ENCODE measurements at regions not wholly inside any gene's neighbourhood (a gene's known extent, or its start where the extent isn't known, plus 50 kb on each side); places are given as distances from the start of the nearest gene placed in this dataset.

DNA sequence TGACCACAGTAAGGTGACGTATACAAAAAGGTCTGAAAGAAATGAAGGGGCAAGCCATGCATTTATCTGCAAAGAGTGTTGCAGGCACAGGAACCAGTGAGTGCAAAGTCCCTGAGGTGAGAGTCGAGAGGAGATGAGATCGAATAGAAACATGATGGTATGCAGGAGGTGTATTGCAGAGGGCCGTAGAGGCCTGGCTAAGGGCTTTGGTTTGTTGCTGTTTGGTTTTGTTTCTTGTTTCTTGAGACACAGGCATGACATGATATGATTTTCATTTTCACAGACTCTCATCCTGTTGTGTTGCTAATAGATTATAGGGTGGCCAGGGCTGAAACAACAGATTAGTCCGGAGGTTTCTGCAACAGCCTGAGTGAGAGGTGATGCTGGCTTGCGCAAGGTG lies 80.4 kb downstream of the HSPH1 start:
- no peak overlapping the region for H3K4me3 ChIP-seq (ENCODE audit: low read depth, low read length)
- ChIA-PET POLR2A (no interaction called here), CTCF (no interaction called here)
- no peak for DNase-seq (ENCODE audit: low read depth, low spot score)
- TF ChIP-seq, protein P1, sequence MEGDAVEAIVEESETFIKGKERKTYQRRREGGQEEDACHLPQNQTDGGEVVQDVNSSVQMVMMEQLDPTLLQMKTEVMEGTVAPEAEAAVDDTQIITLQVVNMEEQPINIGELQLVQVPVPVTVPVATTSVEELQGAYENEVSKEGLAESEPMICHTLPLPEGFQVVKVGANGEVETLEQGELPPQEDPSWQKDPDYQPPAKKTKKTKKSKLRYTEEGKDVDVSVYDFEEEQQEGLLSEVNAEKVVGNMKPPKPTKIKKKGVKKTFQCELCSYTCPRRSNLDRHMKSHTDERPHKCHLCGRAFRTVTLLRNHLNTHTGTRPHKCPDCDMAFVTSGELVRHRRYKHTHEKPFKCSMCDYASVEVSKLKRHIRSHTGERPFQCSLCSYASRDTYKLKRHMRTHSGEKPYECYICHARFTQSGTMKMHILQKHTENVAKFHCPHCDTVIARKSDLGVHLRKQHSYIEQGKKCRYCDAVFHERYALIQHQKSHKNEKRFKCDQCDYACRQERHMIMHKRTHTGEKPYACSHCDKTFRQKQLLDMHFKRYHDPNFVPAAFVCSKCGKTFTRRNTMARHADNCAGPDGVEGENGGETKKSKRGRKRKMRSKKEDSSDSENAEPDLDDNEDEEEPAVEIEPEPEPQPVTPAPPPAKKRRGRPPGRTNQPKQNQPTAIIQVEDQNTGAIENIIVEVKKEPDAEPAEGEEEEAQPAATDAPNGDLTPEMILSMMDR (IDR thresholded peaks at IDR 0.05; ENCODE audit: insufficient read depth, low read length, missing control alignments), result no peak

DNA sequence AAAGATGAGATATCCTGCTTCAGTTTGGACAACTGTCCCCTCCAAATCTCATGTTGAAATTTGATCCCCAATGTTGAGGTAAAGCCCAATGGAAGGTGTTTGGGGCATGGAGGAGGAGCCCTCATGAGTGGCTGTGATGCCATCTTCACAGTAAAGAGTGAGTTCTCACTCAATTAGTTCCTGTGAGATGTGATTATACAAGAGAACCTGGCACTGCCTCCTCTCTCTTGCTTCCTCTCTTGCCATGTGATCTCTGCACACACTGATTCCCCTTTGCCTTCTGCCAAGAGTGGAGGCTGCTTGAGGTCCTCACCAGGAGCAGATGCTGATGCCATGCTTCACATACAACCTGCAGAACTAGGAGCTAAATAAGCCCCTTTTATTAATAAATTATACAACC lies 86.9 kb downstream of the HSPH1 start:
- no peak overlapping the region for H3K4me3 ChIP-seq (ENCODE audit: low read depth, low read length)
- TF ChIP-seq, protein P1 (IDR thresholded peaks at IDR 0.05; ENCODE audit: insufficient read depth, low read length, missing control alignments), result no peak
- DNase-seq (ENCODE audit: low read depth, low spot score), result no peak
- POLR2A ChIA-PET, result no interaction called here
- CTCF ChIA-PET, result interaction anchor here (1.5 to 2.0 kb wide), 4 partner anchors 8 to 30 kb away, joined by 3 to 5 read pairs (median 4); no protein-coding TSS in a partner anchor

DNA sequence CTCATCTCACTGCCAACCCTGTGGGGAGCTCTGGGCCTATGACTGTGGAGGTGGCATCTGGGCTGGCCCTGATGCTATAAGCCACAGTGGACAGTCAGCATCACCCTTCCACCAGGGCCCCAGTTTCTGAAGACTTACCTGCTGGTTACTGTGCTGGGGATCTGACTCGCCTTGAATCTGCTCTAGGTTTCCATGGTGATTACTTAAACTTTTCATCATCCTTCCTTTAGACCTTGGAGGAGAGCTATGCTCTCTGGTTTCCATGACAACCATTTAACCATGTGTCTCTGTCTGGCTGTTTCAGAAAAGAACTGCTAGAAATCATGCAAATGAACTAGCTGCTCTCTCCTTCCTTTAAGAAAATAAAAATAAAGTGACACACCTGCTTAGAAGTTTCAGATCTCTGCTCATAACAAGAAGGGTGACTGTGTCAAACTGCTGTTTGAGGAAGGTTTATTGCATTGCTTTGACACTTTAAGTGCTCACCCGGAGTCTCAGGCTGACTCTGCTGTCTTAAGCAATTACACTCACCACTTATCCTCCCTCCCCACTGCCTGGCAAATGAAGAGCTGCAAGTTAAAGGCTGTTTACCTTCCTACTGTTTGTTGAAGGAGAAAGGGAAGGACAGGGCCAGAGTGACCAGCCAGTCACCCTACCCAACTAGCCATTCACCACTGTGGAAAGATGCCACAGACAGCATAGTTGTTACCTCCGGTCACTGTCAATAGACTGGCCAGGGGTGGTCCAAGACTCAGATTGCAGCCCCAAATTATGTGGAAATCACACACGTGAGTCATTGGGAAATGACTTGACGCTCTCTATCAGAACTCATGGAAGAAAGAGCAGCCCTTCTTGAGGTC lies 87.6 kb downstream of the HSPH1 start:
- TF ChIP-seq, protein P1 (IDR thresholded peaks at IDR 0.05; ENCODE audit: insufficient read depth, low read length, missing control alignments), result no peak
- POLR2A ChIA-PET, result no interaction called here
- peak; percentile 23 for DNase-seq (ENCODE audit: low read depth, low spot score)
- H3K4me3 ChIP-seq (ENCODE audit: low read depth, low read length), result no peak overlapping the region
- CTCF ChIA-PET, result interaction anchor here (0.7 to 1.5 kb wide), 4 partner anchors 9 to 29 kb away, joined by 3 to 4 read pairs (median 3); no protein-coding TSS in a partner anchor

DNA sequence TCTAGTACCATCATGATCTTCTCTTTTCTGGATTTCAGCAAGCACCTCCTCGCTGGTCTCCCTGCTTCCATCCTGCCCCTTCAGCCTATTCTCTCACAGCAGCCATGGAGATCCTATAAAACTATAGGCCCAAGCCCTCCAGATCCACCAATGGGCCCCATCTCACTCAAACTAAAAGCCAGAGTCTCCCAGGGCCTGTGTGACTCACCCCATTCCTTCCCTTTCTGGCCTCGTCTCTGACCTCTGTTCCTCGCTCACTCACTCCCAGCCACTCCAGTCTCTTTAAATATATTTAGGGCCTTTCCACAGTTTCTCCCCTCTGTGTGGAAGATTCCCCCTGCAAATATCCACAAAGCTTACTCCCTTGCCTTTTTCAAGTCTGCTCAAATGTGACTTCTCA lies 89.7 kb downstream of the HSPH1 start:
- DNase-seq (ENCODE audit: low read depth, low spot score), result no peak
- ChIA-PET CTCF (no interaction called here), POLR2A (no interaction called here)
- no peak overlapping the region for H3K4me3 ChIP-seq (ENCODE audit: low read depth, low read length)
- TF ChIP-seq, protein P1 (IDR thresholded peaks at IDR 0.05; ENCODE audit: insufficient read depth, low read length, missing control alignments), result no peak

DNA sequence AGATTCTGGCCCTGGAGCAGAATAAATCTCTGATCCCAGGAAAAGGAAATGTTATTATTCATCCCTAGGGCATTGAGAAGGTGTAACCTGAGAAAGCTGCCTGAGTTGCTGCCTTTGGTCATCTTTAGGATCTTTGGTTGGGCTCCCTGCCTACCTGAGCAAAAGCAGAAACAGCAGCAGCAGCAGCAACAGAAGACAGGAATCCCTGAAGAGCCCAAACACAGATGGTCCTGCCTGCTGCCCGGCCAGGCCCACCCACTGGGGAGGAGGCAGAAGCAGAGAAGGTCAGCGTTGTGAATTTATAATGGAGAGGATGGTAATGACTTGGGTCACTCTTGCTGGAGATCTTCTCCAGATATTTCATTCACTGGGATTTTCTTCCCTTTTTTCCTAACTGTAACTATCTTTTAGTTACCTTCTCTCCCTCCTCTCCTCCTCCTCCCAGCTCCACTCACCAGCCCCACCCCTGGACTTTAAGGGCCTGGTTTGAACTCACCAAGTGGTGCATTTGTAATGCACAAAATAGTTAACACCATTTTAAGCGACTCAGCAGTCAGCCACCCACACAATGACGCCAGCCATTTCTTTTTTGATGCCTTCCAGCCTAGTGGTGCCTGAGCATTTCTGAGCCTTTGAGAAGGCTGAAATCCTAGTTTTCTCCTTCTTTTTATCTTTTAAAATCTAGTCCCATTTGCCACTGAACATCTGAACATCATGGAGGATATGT lies 91.7 kb downstream of the HSPH1 start:
- no peak overlapping the region for H3K4me3 ChIP-seq (ENCODE audit: low read depth, low read length)
- DNase-seq (ENCODE audit: low read depth, low spot score), result no peak
- CTCF ChIA-PET, result no interaction called here
- POLR2A ChIA-PET, result no interaction called here
- TF ChIP-seq, protein P1 (IDR thresholded peaks at IDR 0.05; ENCODE audit: insufficient read depth, low read length, missing control alignments), result no peak

DNA sequence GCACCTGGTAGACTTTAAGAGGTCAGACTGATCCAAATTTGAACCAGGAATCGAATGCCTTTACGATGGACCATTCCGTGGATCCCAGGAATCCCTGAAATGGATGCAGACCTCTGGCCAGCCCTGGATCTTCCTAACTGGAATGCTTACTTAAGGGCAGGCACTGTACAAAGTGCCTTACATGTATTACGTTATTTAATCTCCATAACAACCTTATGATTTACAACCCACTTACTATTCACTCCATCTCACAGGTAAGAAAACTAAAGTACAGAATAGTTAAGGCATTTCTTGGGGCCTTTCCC lies 93.6 kb downstream of the HSPH1 start:
- no peak overlapping the region for H3K4me3 ChIP-seq (ENCODE audit: low read depth, low read length)
- ChIA-PET POLR2A (no interaction called here), CTCF (interaction anchor here (1.6 to 1.9 kb wide), 2 partner anchors 21 to 23 kb away, joined by 6 to 8 read pairs; no protein-coding TSS in a partner anchor)
- DNase-seq (ENCODE audit: low read depth, low spot score), result no peak
- TF ChIP-seq, protein P1 (IDR thresholded peaks at IDR 0.05; ENCODE audit: insufficient read depth, low read length, missing control alignments), result no peak

Data from AG04449 (cell line).